LHCN-M2 (cell line): ENCODE measurements at regions not wholly inside any gene's neighbourhood (a gene's known extent, or its start where the extent isn't known, plus 50 kb on each side); places are given as distances from the start of the nearest gene placed in this dataset.
"Not testable (repeated sequence)": the region's sequence is repeated elsewhere in the genome, so short reads cannot be mapped to it uniquely, and the experiment has no call there.

Experiments used
- DNase-seq: peaks from one replicate; pipeline ENCODE4 v3.0.0-alpha.2; 2012; ENCODE audit warnings: low read depth

- DNase-seq = no peak
Observed at GRCh38 chr12:89829434-89829975, 120.9 kb upstream of the ATP2B1 start.

DNA sequence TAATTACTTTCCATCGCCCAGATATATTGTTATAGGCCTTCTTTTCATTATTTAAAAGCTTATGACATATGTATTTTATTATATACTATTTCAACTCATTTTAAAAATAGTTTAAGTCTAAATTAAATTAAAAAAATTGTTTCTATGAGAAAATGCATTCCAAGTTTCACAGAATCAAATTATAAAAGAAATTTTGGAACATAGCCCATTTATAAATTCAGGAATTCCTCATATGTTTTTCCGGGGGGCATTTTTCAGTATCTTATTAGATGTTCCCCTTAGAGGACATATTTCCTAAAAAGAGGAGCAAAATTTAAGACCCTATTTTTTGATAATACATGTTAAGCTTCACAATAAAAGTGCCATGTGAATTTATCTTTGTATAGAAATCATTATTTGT lies 119.9 kb upstream of the ATP2B1 start:
- no peak for DNase-seq

DNA sequence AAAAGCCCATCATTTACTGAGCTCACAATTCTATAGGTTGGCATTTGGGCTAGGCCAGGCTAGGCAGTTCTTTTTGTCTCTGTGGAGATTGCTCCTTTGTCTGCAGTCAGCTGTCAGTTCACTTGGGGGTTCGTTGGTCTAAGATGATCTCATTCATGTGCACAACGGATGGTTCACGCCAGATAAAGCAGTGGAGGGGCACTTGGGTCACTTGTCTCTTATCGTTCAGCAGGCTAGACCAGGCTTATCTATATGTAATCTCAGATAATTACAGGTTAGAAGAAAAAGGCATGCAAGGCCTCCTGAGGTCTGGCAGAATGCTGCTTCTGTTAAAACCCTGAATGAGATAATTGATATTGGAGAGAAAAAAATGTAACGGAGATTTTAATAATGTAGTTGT lies 119.0 kb upstream of the ATP2B1 start:
- no peak for DNase-seq

GRCh38 chr12:89826468-89826867 lies 117.8 kb upstream of the ATP2B1 start:
- DNase-seq = no peak

DNA sequence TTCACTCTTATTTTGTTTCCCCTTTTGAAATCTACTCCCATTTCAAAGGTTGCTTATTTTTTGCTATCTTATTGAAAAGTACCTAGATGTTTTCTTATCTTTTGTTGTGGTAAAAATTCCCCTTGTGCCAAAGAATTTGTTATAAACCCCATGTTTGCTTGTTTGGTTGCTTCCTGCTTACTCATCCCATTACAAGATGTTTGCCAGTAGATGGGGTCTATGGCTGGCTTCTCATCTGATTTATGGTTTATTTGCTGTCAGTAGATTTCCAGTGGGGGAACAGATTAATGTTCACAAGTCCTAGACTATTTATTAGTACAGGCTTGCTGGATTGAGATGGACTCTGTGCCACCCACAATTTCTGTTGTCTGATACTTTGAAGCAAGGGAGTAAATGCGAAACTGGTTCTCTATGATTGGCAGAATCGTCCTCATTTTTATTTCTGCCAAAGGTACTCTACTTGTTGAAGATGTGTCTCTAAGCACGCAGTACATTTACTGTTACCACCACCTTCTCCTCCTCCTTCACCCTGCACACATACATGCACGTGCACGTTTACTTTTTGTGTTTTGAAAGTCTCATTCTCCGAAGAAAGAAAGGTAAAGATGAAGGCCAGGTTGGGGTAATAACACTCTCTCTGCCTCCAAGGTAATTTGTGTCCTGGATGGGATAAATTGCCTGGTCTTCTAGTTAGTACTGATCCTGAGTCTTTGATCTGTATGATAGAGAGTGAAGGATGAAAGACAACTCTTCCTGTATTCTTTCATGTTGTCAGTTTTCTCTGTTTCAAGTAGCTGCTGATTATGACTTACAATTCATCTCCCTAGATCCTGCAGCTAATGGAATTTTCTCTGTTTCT lies 117.2 kb upstream of the ATP2B1 start:
- peak; percentile 73 for DNase-seq

GRCh38 chr12:89824822-89825221 lies 116.2 kb upstream of the ATP2B1 start:
- peak; percentile 19 for DNase-seq

DNA sequence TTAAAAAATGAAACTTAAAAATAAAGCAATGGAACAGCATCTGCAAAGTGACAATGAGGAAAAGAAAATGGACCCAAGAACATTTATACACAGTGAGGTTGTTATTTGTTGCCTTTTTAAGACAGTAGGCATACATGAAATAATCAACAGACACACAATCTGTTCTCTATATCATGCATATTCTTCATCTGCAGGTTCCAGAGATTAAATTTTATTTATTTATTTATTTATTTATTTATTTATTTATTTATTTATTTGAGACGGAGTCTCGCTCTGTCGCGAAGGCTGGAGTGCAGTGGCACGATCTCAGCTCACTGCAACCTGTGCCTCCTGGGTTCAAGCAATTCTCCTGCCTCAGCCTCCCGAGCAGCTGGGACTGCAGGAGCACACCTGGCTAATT lies 114.4 kb upstream of the ATP2B1 start:
- not testable (repeated sequence) for DNase-seq

DNA sequence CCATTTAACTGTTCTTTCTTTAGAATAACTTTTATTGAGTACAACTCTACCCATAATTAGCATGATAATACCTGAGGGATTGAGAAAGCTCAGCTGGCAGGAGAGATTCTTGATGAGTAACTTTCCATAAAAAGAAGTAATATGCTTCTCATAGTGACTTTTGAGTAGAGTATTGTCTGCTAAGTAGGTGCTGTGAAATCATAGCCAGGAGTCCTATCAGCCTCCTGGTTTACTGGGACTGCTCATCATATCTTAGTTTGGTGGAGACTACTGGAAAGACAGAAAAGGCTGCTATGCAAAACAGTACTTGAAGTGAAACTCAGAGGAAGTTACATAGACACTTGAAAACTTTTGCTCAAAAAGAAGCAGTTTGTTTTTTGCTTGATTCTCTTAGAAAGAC lies 113.3 kb upstream of the ATP2B1 start:
- no peak for DNase-seq

DNA sequence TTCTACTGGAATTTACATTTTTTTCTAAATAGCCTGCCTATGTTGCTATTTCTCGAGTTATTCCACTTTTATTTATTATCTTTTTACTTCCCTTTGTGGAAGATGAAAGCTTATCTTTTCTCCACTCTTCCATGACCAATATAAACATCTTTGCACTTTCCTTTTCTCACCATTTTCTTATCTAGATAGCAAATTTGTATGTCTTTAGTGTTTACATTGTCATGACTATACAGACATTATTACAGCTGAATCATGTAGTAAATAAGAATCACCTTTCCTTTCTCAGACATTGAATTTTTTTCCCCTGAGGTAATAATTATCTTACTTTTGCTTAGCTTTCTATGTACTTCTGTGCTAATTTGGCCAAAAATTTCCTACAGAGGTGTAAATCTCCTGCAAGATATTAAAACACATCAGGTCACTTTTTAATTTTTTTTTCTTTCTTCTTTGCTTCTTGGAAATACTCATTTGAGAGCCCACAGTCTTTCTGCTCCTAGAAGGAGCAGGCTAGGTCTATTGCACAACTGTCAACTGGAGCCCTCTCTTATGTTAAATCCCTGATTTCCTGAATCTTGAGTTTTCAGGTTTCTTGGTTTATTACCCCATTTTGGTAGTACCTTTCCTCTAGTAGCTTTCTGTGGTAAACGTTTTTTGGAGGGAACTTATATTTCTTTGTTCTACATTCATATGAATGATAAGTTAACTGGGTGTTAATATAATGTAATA lies 109.0 kb upstream of the ATP2B1 start:
- DNase-seq = peak; percentile 17

GRCh38 chr12:89815225-89815624 lies 106.6 kb upstream of the ATP2B1 start:
- DNase-seq = no peak

GRCh38 chr12:89803412-89803811 lies 94.8 kb upstream of the ATP2B1 start:
- no peak for DNase-seq

DNA sequence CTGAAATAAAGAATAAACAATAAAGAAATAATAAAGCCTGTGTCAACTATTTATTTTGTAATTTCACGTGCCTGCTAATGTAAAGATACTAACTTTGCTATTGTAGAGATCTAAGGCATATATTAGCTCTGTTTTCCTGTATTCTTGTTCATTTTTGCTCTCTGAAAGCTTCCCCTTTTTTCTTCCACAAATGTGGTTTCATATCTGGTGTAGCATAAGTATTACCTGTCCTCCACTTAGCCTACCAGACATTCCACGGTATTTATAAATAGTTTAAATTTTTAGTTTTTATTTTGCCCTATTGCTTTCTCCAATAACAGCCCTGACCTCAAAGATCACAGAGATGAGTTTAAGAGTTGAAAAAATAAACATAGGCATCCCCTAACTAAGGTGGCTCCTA lies 92.6 kb upstream of the ATP2B1 start:
- DNase-seq = no peak

DNA sequence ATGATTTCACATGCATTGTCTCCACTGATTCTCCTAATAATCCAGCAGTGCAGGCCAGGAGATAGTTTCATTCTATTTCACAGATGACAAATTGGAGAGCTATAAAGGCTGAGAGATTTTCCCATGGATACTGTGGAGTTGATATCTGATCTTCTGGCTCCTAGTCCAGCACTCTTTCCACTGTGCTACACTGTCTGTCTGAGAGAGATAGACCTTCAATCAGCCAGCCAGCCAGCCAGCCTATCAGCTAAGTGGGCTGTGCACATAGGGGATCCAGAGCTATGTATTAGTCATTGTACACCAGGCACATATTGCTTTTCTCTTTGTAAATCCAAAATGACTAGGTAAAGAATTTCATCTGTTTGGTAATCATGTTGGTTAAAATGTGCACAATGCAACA lies 91.8 kb upstream of the ATP2B1 start:
- peak; percentile 17 for DNase-seq

- no peak for DNase-seq
Observed at GRCh38 chr12:89799316-89799715, 90.7 kb upstream of the ATP2B1 start.

DNA sequence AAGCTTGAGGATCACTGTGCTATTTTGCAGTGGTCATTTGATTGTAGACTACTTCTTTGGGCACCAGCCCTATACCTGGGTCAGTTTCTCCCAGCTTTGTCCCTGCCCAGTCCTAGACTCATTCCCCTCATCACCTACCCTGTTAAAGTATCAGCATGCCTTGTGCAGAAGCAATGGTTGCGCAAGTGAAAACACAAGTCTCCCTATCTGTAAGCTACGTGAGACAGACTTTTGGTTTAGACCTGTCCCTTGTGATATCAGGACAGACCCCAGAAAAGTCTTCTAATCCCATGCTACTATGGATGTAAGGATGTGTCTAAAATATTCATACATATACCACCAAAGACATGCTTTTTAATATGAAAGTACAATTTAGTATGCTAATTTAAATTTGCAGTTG lies 88.8 kb upstream of the ATP2B1 start:
- no peak for DNase-seq

- DNase-seq = no peak
Observed at GRCh38 chr12:89796798-89797382, 88.3 kb upstream of the ATP2B1 start.

DNA sequence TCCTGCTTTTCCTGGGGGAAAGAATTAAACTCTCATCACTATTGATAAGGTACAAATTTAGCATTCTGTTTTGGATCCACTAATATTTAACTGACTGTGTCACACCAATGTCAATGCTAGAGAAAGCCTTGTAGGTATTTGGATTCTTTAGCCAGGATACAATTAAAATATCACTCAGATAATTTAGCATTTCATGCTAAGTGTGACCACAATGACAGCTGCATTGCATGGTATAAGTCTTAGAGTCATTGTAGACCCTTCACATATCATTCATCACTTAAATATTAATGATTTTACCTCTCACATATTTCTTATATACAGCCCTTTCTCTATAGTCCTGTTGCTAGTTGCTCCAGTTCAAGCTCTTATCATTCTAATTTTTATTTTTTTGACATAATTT lies 85.3 kb upstream of the ATP2B1 start:
- peak; percentile 41 for DNase-seq

DNA sequence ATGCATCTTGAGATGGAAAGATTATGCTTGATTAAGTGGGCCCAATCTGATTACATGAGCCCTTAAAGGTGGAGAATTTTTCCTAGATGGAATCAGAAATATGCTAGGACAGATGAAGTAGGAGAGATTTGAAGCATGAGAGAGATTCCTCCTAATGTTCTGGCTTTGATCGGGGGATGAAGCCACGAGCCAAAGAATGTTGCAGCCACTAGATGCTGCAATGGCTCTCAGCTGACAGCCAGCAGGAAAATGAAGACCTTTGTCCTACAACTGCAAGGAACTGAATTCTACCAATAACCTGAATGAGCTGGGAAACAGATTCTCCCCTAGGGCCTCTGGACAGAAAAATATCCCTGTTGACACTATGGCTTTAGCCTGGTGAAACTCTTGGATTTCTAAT lies 82.6 kb upstream of the ATP2B1 start:
- no peak for DNase-seq

DNA sequence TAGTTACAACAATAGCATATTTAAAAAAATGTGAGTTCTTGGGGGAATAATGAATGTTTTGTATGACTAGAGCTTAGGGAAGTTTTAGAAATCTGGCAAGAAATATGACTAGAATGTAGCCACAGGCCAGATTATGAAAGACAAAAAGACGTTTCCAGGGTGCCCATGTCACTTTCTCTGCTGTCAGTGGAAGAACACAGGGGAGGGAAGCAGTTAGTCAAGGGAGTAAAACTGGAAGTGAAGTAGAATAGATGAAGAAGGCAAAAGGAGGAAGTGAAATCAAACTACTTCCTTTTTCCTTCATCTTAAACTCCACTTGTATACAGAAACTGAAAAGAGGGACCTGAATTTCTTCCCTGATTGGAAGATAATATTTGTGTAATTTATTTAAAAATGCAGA lies 81.2 kb upstream of the ATP2B1 start:
- peak; percentile 24 for DNase-seq

DNA sequence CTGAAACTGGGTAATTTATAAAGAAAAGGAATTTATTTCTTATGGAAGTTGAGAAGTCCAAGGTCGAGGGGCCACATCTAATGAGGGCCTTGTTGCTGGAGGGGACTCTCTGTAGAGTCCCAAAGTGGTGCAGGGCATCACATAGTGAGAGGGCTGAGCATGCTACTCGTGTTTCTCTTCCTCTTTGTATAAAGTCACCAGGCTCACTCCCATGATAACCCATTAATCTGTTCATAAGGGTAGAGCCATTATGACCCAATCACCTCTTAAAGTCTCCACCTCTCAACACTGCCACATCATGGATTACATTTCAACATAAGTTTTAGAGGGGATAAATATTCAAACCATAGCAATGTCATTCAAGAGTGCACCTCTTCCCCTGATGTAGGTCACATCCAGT lies 79.1 kb upstream of the ATP2B1 start:
- DNase-seq = no peak

- DNase-seq = no peak
Observed at GRCh38 chr12:89786177-89786810, 77.7 kb upstream of the ATP2B1 start.
